Endothelial cell of umbilical vein (primary cell): ENCODE measurements at regions not wholly inside any gene's neighbourhood (a gene's known extent, or its start where the extent isn't known, plus 50 kb on each side); places are given as distances from the start of the nearest gene placed in this dataset.

Source experiments
- BruUV-seq: library from RNA; stranded (reverse); fragments of 400-500 nt; replicated peaks from 2 replicates; lab custom pipeline; 2021; lab: Mats Ljungman, UMichigan
- CTCF ChIA-PET: fragments of 300-600, 350-600 bp; sonication (Branson Sonifier 250); formaldehyde crosslinking; loops from one replicate; lab custom pipeline; 2021; ENCODE audit warnings: antibody characterized with exemption, inconsistent platforms; lab: Charles Lee
- POLR2A ChIA-PET: fragments of 300-600, 350-600 bp; sonication (Branson Sonifier 250); formaldehyde crosslinking; loops from one replicate; lab custom pipeline; 2021; ENCODE audit warnings: antibody characterized with exemption, inconsistent platforms; lab: Charles Lee
- DNase-seq: peaks from one replicate; pipeline ENCODE4 v3.0.0-alpha.2; 2011; ENCODE audit warnings: low read depth, low spot score
- FAIRE-seq: peaks from 2 replicates; lab custom pipeline; 2011; peaks lifted over from hg19 to GRCh38; lab: Jason Lieb, UNC
- H2AFZ ChIP-seq: 2 replicates; pipeline ENCODE4 v1.6.0; 2012; ENCODE audit warnings: low read depth, low read length, control low read depth, inconsistent platforms
- H3K27ac ChIP-seq: 2 replicates; pipeline ENCODE4 v1.5.1; 2011; ENCODE audit warnings: low read depth, mild to moderate bottlenecking, control low read depth, low read length, moderate library complexity; ENCODE audit not compliant: insufficient read depth
- H3K27me3 ChIP-seq, 2 experiments: 2 replicates each; pipeline versions ENCODE4 v1.6.0 to v1.6.1; 2011; ENCODE audit warnings: low read length in 2 of 2, mixed read lengths in 1 of 2; ENCODE audit not compliant: control insufficient read depth in 2 of 2, insufficient read depth in 2 of 2
- H3K36me3 ChIP-seq, 2 experiments: 2 replicates in 1 of 2; 3 replicates in 1 of 2; pipeline ENCODE4 v1.5.1; 2011; ENCODE audit warnings: low read length in 2 of 2, mild to moderate bottlenecking in 1 of 2, moderate library complexity in 1 of 2; ENCODE audit not compliant: control insufficient read depth in 2 of 2, insufficient read depth in 2 of 2; ENCODE audit errors: extremely low read depth in 1 of 2
- H3K4me1 ChIP-seq: 3 replicates; pipeline ENCODE4 v1.5.1; 2011; ENCODE audit warnings: mild to moderate bottlenecking, low read length; ENCODE audit not compliant: control insufficient read depth, insufficient read depth; ENCODE audit errors: extremely low read depth
- H3K4me2 ChIP-seq: 2 replicates; pipeline ENCODE4 v1.6.1; 2011; ENCODE audit warnings: low read length, control low read depth, mixed read lengths; ENCODE audit not compliant: insufficient read depth
- H3K4me3 ChIP-seq, 3 experiments: fragments of 200-600 bp in 1 of 3; sonication (generic), shearing (Covaris generic) in 1 of 3; replicated peaks in 1 of 3; 2 replicates each; pipeline ENCODE4 v1.5.1; 2011 to 2016; ENCODE audit warnings: control low read depth in 3 of 3, low read length in 3 of 3, mild to moderate bottlenecking in 2 of 3, inconsistent platforms in 1 of 3, low read depth in 1 of 3, moderate library complexity in 1 of 3; ENCODE audit not compliant: insufficient read depth in 1 of 3
- H3K79me2 ChIP-seq: 2 replicates; pipeline ENCODE4 v1.6.0; 2012; ENCODE audit warnings: low read length, inconsistent platforms; ENCODE audit not compliant: control insufficient read depth, insufficient read depth
- H3K9ac ChIP-seq: replicated peaks from 2 replicates; pipeline ENCODE3; 2011; ENCODE audit warnings: low read length, control low read depth; ENCODE audit not compliant: insufficient read depth; ENCODE audit errors: extremely low read depth
- H3K9me1 ChIP-seq: replicated peaks from 3 replicates; pipeline ENCODE4 v1.6.0; 2011; ENCODE audit warnings: mild to moderate bottlenecking, low read length; ENCODE audit not compliant: control insufficient read depth, insufficient read depth; ENCODE audit errors: extremely low read depth
- H3K9me3 ChIP-seq: replicated peaks from 2 replicates; pipeline ENCODE4 v1.5.1; 2012; ENCODE audit warnings: low read length, inconsistent platforms; ENCODE audit not compliant: control insufficient read depth, insufficient read depth
- H4K20me1 ChIP-seq: replicated peaks from 2 replicates; pipeline ENCODE3; 2011; ENCODE audit warnings: mild to moderate bottlenecking, low read length; ENCODE audit not compliant: control insufficient read depth, insufficient read depth; ENCODE audit errors: extremely low read depth
- EZH2 ChIP-seq: IDR thresholded peaks from 2 replicates; pipeline ENCODE4 v1.6.1; 2012; ENCODE audit warnings: borderline replicate concordance, low read depth, mild to moderate bottlenecking, moderate library complexity, low read length, inconsistent platforms; ENCODE audit not compliant: severe bottlenecking
- FOS ChIP-seq: IDR thresholded peaks from 2 replicates; pipeline ENCODE4 v1.6.1; 2011; ENCODE audit warnings: mild to moderate bottlenecking, low read length, moderate library complexity, borderline replicate concordance; ENCODE audit not compliant: insufficient read depth
- GATA2 ChIP-seq: IDR thresholded peaks from 2 replicates; pipeline ENCODE4 v1.7.0; 2011; ENCODE audit warnings: low read depth, mild to moderate bottlenecking, moderate library complexity, mixed read lengths, low read length; ENCODE audit not compliant: insufficient read length, insufficient read depth
- JUN ChIP-seq: IDR thresholded peaks from 2 replicates; pipeline ENCODE4 v1.6.1; 2011; ENCODE audit warnings: borderline replicate concordance, low read depth; ENCODE audit not compliant: insufficient read length, insufficient read depth
- MYC ChIP-seq: IDR thresholded peaks from one replicate; pipeline ENCODE4 v1.6.1; 2011; ENCODE audit warnings: mild to moderate bottlenecking, low read depth, low read length
- POLR2A ChIP-seq: IDR thresholded peaks from 2 replicates; pipeline ENCODE4 v1.6.1; 2012; ENCODE audit warnings: low read depth, mild to moderate bottlenecking, control low read depth, low read length
- POLR2AphosphoS5 ChIP-seq: IDR thresholded peaks from 2 replicates; pipeline ENCODE4 v1.6.1; 2012; ENCODE audit warnings: low read depth, mild to moderate bottlenecking, control low read depth, low read length, moderate library complexity; ENCODE audit not compliant: insufficient read depth
- dilution Hi-C: fragments of 300-500 bp; cut with MboI; formaldehyde crosslinking; loops from one replicate; pipeline ENCODE4 v1.15.0; 2019; ENCODE audit warnings: low sequenced_read_pairs; ENCODE audit not compliant: extremely low pct_ligation_motif_present
- intact Hi-C: fragments of 100-400 bp; cut with micrococcal nuclease; formaldehyde crosslinking; loops from one replicate; pipeline ENCODE4 v1.10.0; 2022
- TF ChIP-seq, protein P1 (sequence below), 2 donors: IDR thresholded peaks; 1 replicate in 1 of 2; 2 replicates in 1 of 2; pipeline ENCODE4 v1.5.1; 2011; ENCODE audit warnings: low read length in 2 of 2, mild to moderate bottlenecking in 2 of 2, moderate library complexity in 2 of 2, control low read depth in 1 of 2, inconsistent platforms in 1 of 2, low read depth in 1 of 2; ENCODE audit not compliant: insufficient read depth in 1 of 2; ENCODE audit errors: extremely low read depth in 1 of 2
- TF ChIP-seq, protein P2 (sequence below): IDR thresholded peaks from 2 replicates; pipeline ENCODE4 v1.6.1; 2011; ENCODE audit not compliant: insufficient read depth, insufficient read length

DNA sequence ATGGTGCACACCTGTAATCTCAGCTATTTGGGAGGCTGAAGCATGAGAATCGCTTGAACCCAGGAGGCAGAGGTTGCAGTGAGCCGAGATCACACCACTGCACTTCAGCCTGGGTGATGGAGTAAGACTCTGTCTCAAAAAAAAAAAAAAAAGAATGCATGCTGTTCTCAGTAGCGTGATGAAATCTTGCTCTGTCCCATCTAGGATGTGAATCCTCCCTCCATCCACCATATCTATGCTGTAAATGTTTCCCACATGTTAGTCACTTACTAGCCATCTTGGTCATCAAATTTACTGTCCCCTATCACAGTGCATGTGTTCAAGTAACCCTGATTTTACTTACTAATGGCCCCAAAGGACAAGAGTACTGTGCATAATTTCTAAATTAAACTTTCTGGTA, 315.4 kb upstream of the TBX18 start:
- H3K4me2 ChIP-seq: no peak overlapping the region
- no peak for TF ChIP-seq GATA2
- no peak for TF ChIP-seq MYC
- no peak for TF ChIP-seq JUN
- no peak for TF ChIP-seq EZH2
- TF ChIP-seq POLR2A: no peak
- TF ChIP-seq FOS: no peak
- TF ChIP-seq, protein P1, sequence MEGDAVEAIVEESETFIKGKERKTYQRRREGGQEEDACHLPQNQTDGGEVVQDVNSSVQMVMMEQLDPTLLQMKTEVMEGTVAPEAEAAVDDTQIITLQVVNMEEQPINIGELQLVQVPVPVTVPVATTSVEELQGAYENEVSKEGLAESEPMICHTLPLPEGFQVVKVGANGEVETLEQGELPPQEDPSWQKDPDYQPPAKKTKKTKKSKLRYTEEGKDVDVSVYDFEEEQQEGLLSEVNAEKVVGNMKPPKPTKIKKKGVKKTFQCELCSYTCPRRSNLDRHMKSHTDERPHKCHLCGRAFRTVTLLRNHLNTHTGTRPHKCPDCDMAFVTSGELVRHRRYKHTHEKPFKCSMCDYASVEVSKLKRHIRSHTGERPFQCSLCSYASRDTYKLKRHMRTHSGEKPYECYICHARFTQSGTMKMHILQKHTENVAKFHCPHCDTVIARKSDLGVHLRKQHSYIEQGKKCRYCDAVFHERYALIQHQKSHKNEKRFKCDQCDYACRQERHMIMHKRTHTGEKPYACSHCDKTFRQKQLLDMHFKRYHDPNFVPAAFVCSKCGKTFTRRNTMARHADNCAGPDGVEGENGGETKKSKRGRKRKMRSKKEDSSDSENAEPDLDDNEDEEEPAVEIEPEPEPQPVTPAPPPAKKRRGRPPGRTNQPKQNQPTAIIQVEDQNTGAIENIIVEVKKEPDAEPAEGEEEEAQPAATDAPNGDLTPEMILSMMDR (IDR thresholded peaks at IDR 0.05; ENCODE audit: extremely low read depth in 1 of 2, insufficient read depth in 1 of 2, low read depth in 1 of 2, low read length in 2 of 2): no peak
- TF ChIP-seq, protein P2, sequence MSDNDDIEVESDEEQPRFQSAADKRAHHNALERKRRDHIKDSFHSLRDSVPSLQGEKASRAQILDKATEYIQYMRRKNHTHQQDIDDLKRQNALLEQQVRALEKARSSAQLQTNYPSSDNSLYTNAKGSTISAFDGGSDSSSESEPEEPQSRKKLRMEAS: no peak
- no peak for TF ChIP-seq POLR2AphosphoS5
- FAIRE-seq (no peak), DNase-seq (no peak)
- peaks cover 7% of the 10 kb centered on the region for H3K4me1 ChIP-seq
- H3K79me2 ChIP-seq: no peaks in the 10 kb centered on the region
- no peaks in the 10 kb centered on the region for H3K9me1 ChIP-seq
- H3K9ac ChIP-seq: no peak overlapping the region
- POLR2A ChIA-PET: no interaction called here
- intact Hi-C loops: no loop called here
- no peak overlapping the region for H2AFZ ChIP-seq
- no peaks in the 10 kb centered on the region for H4K20me1 ChIP-seq
- no peaks in the 10 kb centered on the region for H3K9me3 ChIP-seq
- H3K27me3 ChIP-seq: peaks cover 9 to 14% of the 10 kb centered on the region in 2 experiments
- no peaks in the 10 kb centered on the region for H3K36me3 ChIP-seq
- H3K4me3 ChIP-seq: no peak overlapping the region
- dilution Hi-C loops: no loop called here
- no TSS peak for BruUV-seq
- CTCF ChIA-PET: no interaction called here
- H3K27ac ChIP-seq: no peak overlapping the region
